ENCODE measurements at regions not wholly inside any gene's neighbourhood (a gene's known extent, or its start where the extent isn't known, plus 50 kb on each side); places are given as distances from the start of the nearest gene placed in this dataset.

GRCh38 chr14:101135796-101136742 lies 232.5 kb upstream of the RTL1 start:
- no peak for DNase-seq (ENCODE audit: low read depth)

GRCh38 chr14:101137234-101137633 lies 233.7 kb upstream of the RTL1 start:
- DNase-seq (ENCODE audit: low read depth): no peak

- no peak for DNase-seq (ENCODE audit: low read depth)
Observed at GRCh38 chr14:101147848-101148247, 244.3 kb upstream of the RTL1 start.

- no peak for DNase-seq (ENCODE audit: low read depth)
Observed at GRCh38 chr14:101150039-101150610, 246.6 kb upstream of the RTL1 start.

GRCh38 chr14:101151226-101151926 lies 247.9 kb upstream of the RTL1 start:
- no peak for DNase-seq (ENCODE audit: low read depth)

GRCh38 chr14:101151927-101152305 lies 248.4 kb upstream of the RTL1 start:
- DNase-seq (ENCODE audit: low read depth): no peak

GRCh38 chr14:101152855-101153254 lies 249.3 kb upstream of the RTL1 start:
- no peak for DNase-seq (ENCODE audit: low read depth)

- no peak for DNase-seq (ENCODE audit: low read depth)
Observed at GRCh38 chr14:101153691-101154090, 250.2 kb upstream of the RTL1 start.

- no peak for DNase-seq (ENCODE audit: low read depth)
Observed at GRCh38 chr14:101155575-101155974, 252.1 kb upstream of the RTL1 start.

- no peak for DNase-seq (ENCODE audit: low read depth)
Observed at GRCh38 chr14:101167428-101167827, 263.9 kb upstream of the RTL1 start.

- no peak for DNase-seq (ENCODE audit: low read depth)
Observed at GRCh38 chr14:101169267-101169666, 265.7 kb upstream of the RTL1 start.

- no peak for DNase-seq (ENCODE audit: low read depth)
Observed at GRCh38 chr14:101171650-101172049, 268.1 kb upstream of the RTL1 start.

GRCh38 chr14:101173698-101174521 lies 270.4 kb upstream of the RTL1 start:
- DNase-seq (ENCODE audit: low read depth): no peak

- DNase-seq (ENCODE audit: low read depth): no peak
Observed at GRCh38 chr14:101174522-101174838, 271.0 kb upstream of the RTL1 start.

GRCh38 chr14:101174980-101175606 lies 271.6 kb upstream of the RTL1 start:
- DNase-seq (ENCODE audit: low read depth): no peak

GRCh38 chr14:101175731-101176534 lies 272.4 kb upstream of the RTL1 start:
- DNase-seq (ENCODE audit: low read depth): no peak

GRCh38 chr14:101176535-101177205 lies 273.1 kb upstream of the RTL1 start:
- DNase-seq (ENCODE audit: low read depth): no peak

GRCh38 chr14:101177301-101177971 lies 273.9 kb upstream of the RTL1 start:
- DNase-seq (ENCODE audit: low read depth): no peak

GRCh38 chr14:101178184-101179072 lies 274.9 kb upstream of the RTL1 start:
- no peak for DNase-seq (ENCODE audit: low read depth)
